Activated CD8-positive, alpha-beta T cell treated with anti-CD3 and anti-CD28 coated beads for 36 hours (primary cell): ENCODE measurements at regions not wholly inside any gene's neighbourhood (a gene's known extent, or its start where the extent isn't known, plus 50 kb on each side); places are given as distances from the start of the nearest gene placed in this dataset.

Experiments
- ATAC-seq: fragments of 200-7000 bp; cut with Tn5 transposase; one replicate; pipeline ENCODE4 v1.10.0; 2021; ENCODE audit warnings: mild to moderate bottlenecking, moderate library complexity
- CTCF ChIA-PET: fragments of 350-600 bp; sonication (Branson Sonifier 250); formaldehyde crosslinking; loops from one replicate; lab custom pipeline; 2021; ENCODE audit warnings: antibody characterized with exemption; lab: Charles Lee
- POLR2A ChIA-PET: fragments of 350-600 bp; sonication (Branson Sonifier 250); formaldehyde crosslinking; loops from one replicate; lab custom pipeline; 2021; ENCODE audit warnings: antibody characterized with exemption; lab: Charles Lee
- DNase-seq: peaks from one replicate; pipeline ENCODE4 v3.0.0-alpha.2; 2020
- H3K27ac Mint-ChIP-seq: one replicate; pipeline ENCODE4 v1.8.0; 2021; ENCODE audit warnings: mild to moderate bottlenecking, mixed read lengths
- H3K27me3 Mint-ChIP-seq: one replicate; pipeline ENCODE4 v1.8.0; 2021; ENCODE audit warnings: mixed read lengths
- H3K36me3 Mint-ChIP-seq: one replicate; pipeline ENCODE4 v1.8.0; 2021; ENCODE audit warnings: low read depth, mixed read lengths
- H3K4me1 Mint-ChIP-seq: one replicate; pipeline ENCODE4 v1.8.0; 2021; ENCODE audit warnings: low read depth, mixed read lengths
- H3K4me3 Mint-ChIP-seq: one replicate; pipeline ENCODE4 v1.8.0; 2021; ENCODE audit warnings: mild to moderate bottlenecking, moderate library complexity, mixed read lengths
- H3K9me3 Mint-ChIP-seq: one replicate; pipeline ENCODE4 v1.8.0; 2021; ENCODE audit warnings: mixed read lengths
- intact Hi-C: fragments of 100-400 bp; cut with micrococcal nuclease; formaldehyde crosslinking; loops from one replicate; pipeline ENCODE4 v1.10.0; 2022
- TF ChIP-seq, protein P1 (sequence below): fragments of 200-600 bp; IDR thresholded peaks from one replicate; pipeline ENCODE4 v1.8.0; 2022; ENCODE audit warnings: antibody characterized with exemption, mild to moderate bottlenecking

DNA sequence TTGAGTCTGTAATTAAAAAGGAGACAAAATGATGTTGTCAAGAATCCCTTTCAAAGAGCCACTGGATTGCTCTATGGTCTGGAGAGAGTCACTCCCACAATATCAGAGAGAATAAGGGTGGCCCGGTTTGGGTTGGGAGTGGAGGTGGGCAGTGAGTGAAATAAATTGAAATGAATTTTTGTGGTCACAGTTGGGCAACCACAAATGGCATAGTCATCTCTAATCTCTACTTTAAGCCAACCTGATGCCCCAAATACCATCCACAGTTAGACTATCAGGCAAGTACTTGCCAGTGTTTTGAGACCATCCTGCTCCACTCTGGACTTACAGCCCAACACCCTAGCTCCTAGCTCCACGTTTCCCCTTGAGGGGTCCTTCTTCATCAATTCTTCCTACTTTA lies 559.7 kb downstream of the BCL11A start:
- TF ChIP-seq, protein P1, sequence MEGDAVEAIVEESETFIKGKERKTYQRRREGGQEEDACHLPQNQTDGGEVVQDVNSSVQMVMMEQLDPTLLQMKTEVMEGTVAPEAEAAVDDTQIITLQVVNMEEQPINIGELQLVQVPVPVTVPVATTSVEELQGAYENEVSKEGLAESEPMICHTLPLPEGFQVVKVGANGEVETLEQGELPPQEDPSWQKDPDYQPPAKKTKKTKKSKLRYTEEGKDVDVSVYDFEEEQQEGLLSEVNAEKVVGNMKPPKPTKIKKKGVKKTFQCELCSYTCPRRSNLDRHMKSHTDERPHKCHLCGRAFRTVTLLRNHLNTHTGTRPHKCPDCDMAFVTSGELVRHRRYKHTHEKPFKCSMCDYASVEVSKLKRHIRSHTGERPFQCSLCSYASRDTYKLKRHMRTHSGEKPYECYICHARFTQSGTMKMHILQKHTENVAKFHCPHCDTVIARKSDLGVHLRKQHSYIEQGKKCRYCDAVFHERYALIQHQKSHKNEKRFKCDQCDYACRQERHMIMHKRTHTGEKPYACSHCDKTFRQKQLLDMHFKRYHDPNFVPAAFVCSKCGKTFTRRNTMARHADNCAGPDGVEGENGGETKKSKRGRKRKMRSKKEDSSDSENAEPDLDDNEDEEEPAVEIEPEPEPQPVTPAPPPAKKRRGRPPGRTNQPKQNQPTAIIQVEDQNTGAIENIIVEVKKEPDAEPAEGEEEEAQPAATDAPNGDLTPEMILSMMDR, result no peak
- CTCF ChIA-PET, result interaction anchor here (0.7 kb wide), 1 partner anchor 10 kb away, joined by 3 read pairs; no protein-coding TSS in a partner anchor
- Mint-ChIP-seq H3K4me1 (no peaks in the 10 kb centered on the region), H3K27ac (no peak overlapping the region), H3K27me3 (no peaks in the 10 kb centered on the region), H3K36me3 (no peaks in the 10 kb centered on the region), H3K4me3 (no peak overlapping the region), H3K9me3 (no peaks in the 10 kb centered on the region)
- POLR2A ChIA-PET, result no interaction called here
- no peak for DNase-seq
- no peak for ATAC-seq
- intact Hi-C loops, result no loop called here

DNA sequence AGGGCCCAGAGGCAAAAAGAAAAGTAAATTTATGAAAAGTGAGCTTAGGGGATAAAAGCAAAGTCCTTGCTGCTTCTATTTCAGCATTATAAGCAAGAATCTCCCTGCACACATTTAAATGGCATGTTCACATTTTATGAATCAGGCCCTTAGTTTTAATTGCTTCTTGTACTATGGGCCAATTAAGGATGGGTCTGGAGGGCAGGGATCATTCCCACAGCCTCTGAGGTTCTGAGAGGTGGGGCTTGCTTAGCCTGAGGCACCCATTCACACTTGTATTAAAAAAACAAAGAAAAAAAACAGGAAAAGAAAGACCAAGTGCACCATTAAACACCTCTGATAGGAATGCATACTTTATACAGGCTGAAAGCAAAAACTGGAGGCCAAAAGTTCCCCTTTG lies 565.1 kb downstream of the BCL11A start:
- Mint-ChIP-seq H3K9me3 (no peaks in the 10 kb centered on the region), H3K27me3 (no peaks in the 10 kb centered on the region), H3K4me1 (no peaks in the 10 kb centered on the region), H3K27ac (no peak overlapping the region), H3K4me3 (no peak overlapping the region), H3K36me3 (no peaks in the 10 kb centered on the region)
- POLR2A ChIA-PET, result no interaction called here
- no peak for DNase-seq
- CTCF ChIA-PET, result no interaction called here
- no peak for ATAC-seq
- TF ChIP-seq, protein P1, result no peak
- intact Hi-C loops, result no loop called here

DNA sequence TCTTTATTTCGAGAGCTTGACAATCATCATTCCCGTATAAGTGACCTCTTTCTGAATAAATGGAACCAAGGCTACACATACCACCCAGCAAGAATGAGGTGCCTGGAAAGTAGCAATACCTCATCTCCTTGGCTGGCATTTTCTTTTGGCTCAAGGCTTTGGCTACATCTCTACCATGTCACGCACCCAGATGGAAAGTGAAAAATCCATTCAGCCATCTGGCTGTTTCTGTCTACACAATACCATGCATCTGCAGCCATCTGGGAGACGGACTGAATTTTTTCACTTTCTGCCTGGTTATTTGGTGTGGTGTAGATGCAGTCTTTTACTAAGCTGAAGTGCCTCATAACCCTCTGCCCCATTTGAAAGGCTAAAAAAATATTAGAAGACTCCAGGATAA lies 566.9 kb downstream of the BCL11A start:
- Mint-ChIP-seq H3K4me1 (no peaks in the 10 kb centered on the region), H3K27ac (no peak overlapping the region), H3K36me3 (no peaks in the 10 kb centered on the region), H3K4me3 (no peak overlapping the region), H3K9me3 (no peaks in the 10 kb centered on the region), H3K27me3 (no peaks in the 10 kb centered on the region)
- TF ChIP-seq, protein P1, result no peak
- intact Hi-C loops, result no loop called here
- ChIA-PET CTCF (no interaction called here), POLR2A (no interaction called here)
- ATAC-seq, result no peak
- DNase-seq, result no peak

DNA sequence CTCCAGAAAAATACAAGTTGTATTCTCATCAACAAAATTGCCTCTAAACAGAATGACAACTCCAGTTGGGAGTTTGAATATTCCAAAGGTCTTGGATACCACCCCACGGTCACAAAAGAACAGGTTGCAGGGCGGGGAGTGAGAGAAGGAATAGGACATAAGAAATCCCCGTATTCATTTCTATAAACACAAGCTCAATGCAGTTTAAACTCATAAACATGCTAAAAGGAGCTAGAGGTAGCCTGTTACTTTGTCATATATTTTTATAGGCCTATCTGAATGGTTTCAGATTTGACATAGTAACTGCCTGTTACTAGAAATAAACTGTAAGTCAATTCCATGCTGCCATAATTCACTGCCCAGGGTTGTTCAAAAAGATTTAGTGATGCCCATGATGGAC lies 567.5 kb downstream of the BCL11A start:
- Mint-ChIP-seq H3K4me1 (no peaks in the 10 kb centered on the region), H3K27ac (no peak overlapping the region), H3K9me3 (no peaks in the 10 kb centered on the region), H3K36me3 (no peaks in the 10 kb centered on the region), H3K4me3 (no peak overlapping the region), H3K27me3 (no peaks in the 10 kb centered on the region)
- ChIA-PET CTCF (no interaction called here), POLR2A (no interaction called here)
- ATAC-seq, result no peak
- no peak for DNase-seq
- TF ChIP-seq, protein P1, result no peak
- intact Hi-C loops, result no loop called here

DNA sequence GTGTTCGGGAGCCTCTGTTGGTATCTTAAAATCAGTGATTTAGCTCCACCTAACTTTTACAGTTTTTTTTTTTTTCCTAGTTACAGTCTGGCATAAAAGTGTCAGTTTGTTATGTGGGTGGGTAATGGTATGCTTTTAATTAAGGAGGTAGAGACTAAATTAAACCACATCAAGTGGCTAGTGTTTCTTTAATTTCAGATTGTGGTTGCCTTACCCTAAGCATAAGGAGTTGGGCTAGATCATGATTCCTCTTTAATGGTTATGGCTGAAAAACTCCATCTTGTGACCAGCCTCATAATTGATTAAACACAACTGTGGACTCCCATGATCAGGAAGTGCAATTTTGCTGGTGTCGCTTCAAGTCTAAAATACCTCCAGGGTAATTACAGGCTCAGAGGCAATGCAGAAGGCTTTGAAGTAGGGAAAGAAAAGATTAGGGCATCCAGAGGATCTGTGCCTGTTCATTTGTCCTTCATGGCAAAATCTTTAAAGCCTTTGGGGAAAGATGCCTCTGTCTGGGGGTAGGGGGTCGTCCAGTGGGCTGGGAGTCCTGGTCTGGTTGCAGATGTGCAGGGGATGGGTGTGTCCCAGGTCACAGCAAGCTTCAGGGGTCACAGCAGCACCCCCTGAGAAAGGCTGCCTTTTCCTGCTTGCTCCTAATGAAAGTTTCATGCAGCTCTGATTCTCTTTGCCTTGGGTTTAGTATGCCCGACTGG lies 579.2 kb downstream of the BCL11A start:
- ChIA-PET POLR2A (no interaction called here), CTCF (no interaction called here)
- Mint-ChIP-seq H3K4me1 (peaks cover 5% of the 10 kb centered on the region), H3K27ac (no peak overlapping the region), H3K9me3 (no peaks in the 10 kb centered on the region), H3K27me3 (no peaks in the 10 kb centered on the region), H3K36me3 (no peaks in the 10 kb centered on the region), H3K4me3 (no peak overlapping the region)
- intact Hi-C loops, result no loop called here
- ATAC-seq (no peak), DNase-seq (no peak)
- TF ChIP-seq, protein P1, result no peak
